Body of pancreas (tissue), 4 donors: ENCODE measurements at regions not wholly inside any gene's neighbourhood (a gene's known extent, or its start where the extent isn't known, plus 50 kb on each side); places are given as distances from the start of the nearest gene placed in this dataset.

Experiments
- POLR2A ChIP-seq, 3 donors: fragments of 450-650 bp; IDR thresholded peaks; one replicate each; pipeline ENCODE4 v1.6.1; 2016; ENCODE audit warnings: antibody characterized with exemption in 3 of 3, mild to moderate bottlenecking in 2 of 3
- TF ChIP-seq, protein P1 (sequence below), 7 experiments: fragments of 450-650 bp in 4 of 7; fragments of 200-600 bp in 3 of 7; sonication (generic) in 3 of 7; IDR thresholded peaks; one replicate each; pipeline ENCODE4 v1.5.1; 2016 to 2019; ENCODE audit warnings: antibody characterized with exemption in 7 of 7

DNA sequence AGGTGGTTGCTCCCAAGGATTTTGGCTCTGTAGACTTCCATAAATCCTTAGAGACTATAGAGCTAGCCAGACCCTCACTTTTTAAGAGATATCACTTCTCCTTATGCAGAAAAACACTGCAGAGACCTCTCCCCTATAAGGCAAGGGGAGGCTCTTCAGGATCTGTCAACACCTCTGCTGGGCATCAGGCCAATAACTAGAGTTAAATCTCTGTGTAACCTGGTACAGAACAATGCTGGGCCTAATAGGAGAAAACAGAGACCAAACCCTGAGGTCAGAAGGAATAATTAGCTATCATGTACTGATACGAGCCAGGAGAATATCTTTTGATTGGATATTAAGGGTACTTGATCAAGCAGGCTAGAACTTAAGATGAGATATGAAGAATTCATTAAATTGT lies 358.5 kb downstream of the TBC1D4 start:
- no peak for TF ChIP-seq POLR2A (IDR thresholded peaks at IDR 0.05)
- TF ChIP-seq, protein P1, sequence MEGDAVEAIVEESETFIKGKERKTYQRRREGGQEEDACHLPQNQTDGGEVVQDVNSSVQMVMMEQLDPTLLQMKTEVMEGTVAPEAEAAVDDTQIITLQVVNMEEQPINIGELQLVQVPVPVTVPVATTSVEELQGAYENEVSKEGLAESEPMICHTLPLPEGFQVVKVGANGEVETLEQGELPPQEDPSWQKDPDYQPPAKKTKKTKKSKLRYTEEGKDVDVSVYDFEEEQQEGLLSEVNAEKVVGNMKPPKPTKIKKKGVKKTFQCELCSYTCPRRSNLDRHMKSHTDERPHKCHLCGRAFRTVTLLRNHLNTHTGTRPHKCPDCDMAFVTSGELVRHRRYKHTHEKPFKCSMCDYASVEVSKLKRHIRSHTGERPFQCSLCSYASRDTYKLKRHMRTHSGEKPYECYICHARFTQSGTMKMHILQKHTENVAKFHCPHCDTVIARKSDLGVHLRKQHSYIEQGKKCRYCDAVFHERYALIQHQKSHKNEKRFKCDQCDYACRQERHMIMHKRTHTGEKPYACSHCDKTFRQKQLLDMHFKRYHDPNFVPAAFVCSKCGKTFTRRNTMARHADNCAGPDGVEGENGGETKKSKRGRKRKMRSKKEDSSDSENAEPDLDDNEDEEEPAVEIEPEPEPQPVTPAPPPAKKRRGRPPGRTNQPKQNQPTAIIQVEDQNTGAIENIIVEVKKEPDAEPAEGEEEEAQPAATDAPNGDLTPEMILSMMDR (IDR thresholded peaks at IDR 0.05) = no peak
